ENCODE measurements at regions not wholly inside any gene's neighbourhood (a gene's known extent, or its start where the extent isn't known, plus 50 kb on each side); places are given as distances from the start of the nearest gene placed in this dataset.
"Not testable (repeated sequence)": the region's sequence is repeated elsewhere in the genome, so short reads cannot be mapped to it uniquely, and the experiment has no call there.

- TF ChIP-seq CTCF, POLR2A (IDR thresholded peaks at IDR 0.05): not testable (repeated sequence)
Measured at GRCh38 chr9:62801372-62801811, 1611.6 kb downstream of the SPATA31A7 start.

Data from body of pancreas (tissue), 4 donors.